ENCODE measurements at regions not wholly inside any gene's neighbourhood (a gene's known extent, or its start where the extent isn't known, plus 50 kb on each side); places are given as distances from the start of the nearest gene placed in this dataset.

DNA sequence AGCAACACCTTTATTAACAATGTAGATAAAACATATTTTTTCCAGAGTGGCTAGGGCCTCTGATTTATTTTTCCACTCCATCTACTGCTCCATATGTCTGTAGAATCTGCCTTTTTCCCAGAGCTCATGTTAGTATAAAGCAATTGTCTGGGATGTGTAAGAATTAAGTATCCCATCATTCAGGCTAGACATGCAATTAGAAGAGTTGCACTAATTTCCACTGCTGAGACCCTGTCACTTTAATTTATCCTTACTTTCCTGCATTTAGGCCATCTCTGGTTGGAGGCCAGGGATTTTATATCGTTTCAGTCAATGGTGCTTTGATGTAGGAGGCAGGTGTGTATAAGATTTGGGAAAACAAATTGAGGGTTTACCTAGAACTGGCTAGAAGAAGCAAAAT is 286.1 kb upstream of the POU3F2 start:
- no peak overlapping the region for H3K27ac Mint-ChIP-seq
- Histone ChIP-seq H3K9me3 (ENCODE audit: low read depth) (no peaks in the 10 kb centered on the region), H3K36me3 (no peaks in the 10 kb centered on the region), H3K27ac (no peak overlapping the region), H3F3A (ENCODE audit: low read depth) (no peaks in the 10 kb centered on the region), H3K4me2 (no peak overlapping the region), H4K20me1 (ENCODE audit: low read depth) (no peaks in the 10 kb centered on the region), H3K4me1 (peaks cover 11% of the 10 kb centered on the region), H3K27me3 (no peaks in the 10 kb centered on the region), H3K4me3 (no peak overlapping the region), H3K79me2 (ENCODE audit: low read depth) (no peaks in the 10 kb centered on the region), H3K9ac (no peak overlapping the region), H2AFZ (replicated peaks) (no peak overlapping the region)
- DNase-seq (ENCODE audit: low spot score) = no peak
- TF ChIP-seq CTCF (IDR thresholded peaks at IDR 0.05) (no peak), EZH2phosphoT487 (IDR thresholded peaks at IDR 0.05) (no peak), EZH2 (IDR thresholded peaks at IDR 0.05) (no peak)
- H3K4me1 Mint-ChIP-seq = peaks cover 35% of the 10 kb centered on the region
- no peak overlapping the region for H3K4me3 Mint-ChIP-seq
- H3K36me3 Mint-ChIP-seq = no peaks in the 10 kb centered on the region
- H3K27me3 Mint-ChIP-seq (ENCODE audit: insufficient read depth, low read depth) = peaks cover 4% of the 10 kb centered on the region
- no peaks in the 10 kb centered on the region for H3K9me3 Mint-ChIP-seq

GRCh38 chr6:98560418-98560817 is 274.0 kb upstream of the POU3F2 start:
- Histone ChIP-seq H3K27me3 (no peaks in the 10 kb centered on the region), H3K36me3 (no peaks in the 10 kb centered on the region), H3F3A (ENCODE audit: low read depth) (peaks cover 11% of the 10 kb centered on the region), H3K9me3 (ENCODE audit: low read depth) (no peaks in the 10 kb centered on the region), H3K4me2 (no peak overlapping the region), H2AFZ (replicated peaks) (no peak overlapping the region), H3K27ac (no peak overlapping the region), H3K4me3 (no peak overlapping the region), H3K4me1 (peaks cover 27% of the 10 kb centered on the region), H3K79me2 (ENCODE audit: low read depth) (no peaks in the 10 kb centered on the region), H4K20me1 (ENCODE audit: low read depth) (no peaks in the 10 kb centered on the region), H3K9ac (no peak overlapping the region)
- peaks cover 3% of the 10 kb centered on the region for H3K27me3 Mint-ChIP-seq (ENCODE audit: insufficient read depth, low read depth)
- H3K36me3 Mint-ChIP-seq = no peaks in the 10 kb centered on the region
- H3K4me3 Mint-ChIP-seq = no peak overlapping the region
- TF ChIP-seq CTCF (IDR thresholded peaks at IDR 0.05) (no peak), EZH2phosphoT487 (IDR thresholded peaks at IDR 0.05) (no peak), EZH2 (IDR thresholded peaks at IDR 0.05) (no peak)
- DNase-seq (ENCODE audit: low spot score) = no peak
- H3K27ac Mint-ChIP-seq = no peak overlapping the region
- H3K9me3 Mint-ChIP-seq = no peaks in the 10 kb centered on the region
- peaks cover 33% of the 10 kb centered on the region for H3K4me1 Mint-ChIP-seq

DNA sequence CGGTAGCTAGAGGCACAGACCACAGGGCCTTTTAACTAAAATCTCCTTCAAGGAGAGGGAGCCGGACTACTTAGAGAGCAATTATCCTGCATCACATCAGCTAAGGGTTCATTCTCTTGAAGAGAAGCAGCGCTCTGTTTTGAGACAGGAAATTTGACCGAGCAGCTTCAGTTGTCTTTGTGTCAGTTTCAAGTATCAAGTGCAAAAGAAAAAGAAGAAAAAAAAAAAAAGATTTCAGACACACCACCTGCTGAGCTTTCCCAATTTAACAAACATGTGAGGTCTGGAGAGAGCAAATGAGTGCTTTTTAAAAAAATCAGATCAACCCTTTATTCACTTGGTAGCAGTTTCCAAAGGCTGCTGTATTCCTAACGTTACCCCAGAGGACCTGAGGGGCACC is 273.5 kb upstream of the POU3F2 start:
- Mint-ChIP-seq H3K4me3 (no peak overlapping the region), H3K9me3 (no peaks in the 10 kb centered on the region), H3K36me3 (no peaks in the 10 kb centered on the region), H3K27me3 (ENCODE audit: insufficient read depth, low read depth) (peaks cover 3% of the 10 kb centered on the region), H3K4me1 (peaks cover 33% of the 10 kb centered on the region), H3K27ac (no peak overlapping the region)
- H3K36me3 ChIP-seq = no peaks in the 10 kb centered on the region
- no peak overlapping the region for H3K4me2 ChIP-seq
- H3K79me2 ChIP-seq (ENCODE audit: low read depth) = no peaks in the 10 kb centered on the region
- DNase-seq (ENCODE audit: low spot score) = no peak
- H3K9me3 ChIP-seq (ENCODE audit: low read depth) = no peaks in the 10 kb centered on the region
- H4K20me1 ChIP-seq (ENCODE audit: low read depth) = no peaks in the 10 kb centered on the region
- H3K4me3 ChIP-seq = no peak overlapping the region
- H3K9ac ChIP-seq = no peak overlapping the region
- no peak overlapping the region for H2AFZ ChIP-seq (replicated peaks)
- peaks cover 27% of the 10 kb centered on the region for H3K4me1 ChIP-seq
- peaks cover 11% of the 10 kb centered on the region for H3F3A ChIP-seq (ENCODE audit: low read depth)
- no peaks in the 10 kb centered on the region for H3K27me3 ChIP-seq
- H3K27ac ChIP-seq = no peak overlapping the region
- no peak for TF ChIP-seq EZH2 (IDR thresholded peaks at IDR 0.05)
- TF ChIP-seq EZH2phosphoT487 (IDR thresholded peaks at IDR 0.05) = no peak

GRCh38 chr6:98566126-98566525 is 268.2 kb upstream of the POU3F2 start:
- no peaks in the 10 kb centered on the region for H3K4me1 ChIP-seq
- no peaks in the 10 kb centered on the region for H3K79me2 ChIP-seq (ENCODE audit: low read depth)
- no peaks in the 10 kb centered on the region for H3F3A ChIP-seq (ENCODE audit: low read depth)
- H3K36me3 ChIP-seq = no peaks in the 10 kb centered on the region
- no peak overlapping the region for H3K27ac ChIP-seq
- H3K9me3 ChIP-seq (ENCODE audit: low read depth) = no peaks in the 10 kb centered on the region
- H3K27me3 ChIP-seq = no peaks in the 10 kb centered on the region
- H3K4me2 ChIP-seq = no peak overlapping the region
- H3K9ac ChIP-seq = no peak overlapping the region
- TF ChIP-seq EZH2 (IDR thresholded peaks at IDR 0.05) = no peak
- TF ChIP-seq EZH2phosphoT487 (IDR thresholded peaks at IDR 0.05) = no peak
- TF ChIP-seq CTCF (IDR thresholded peaks at IDR 0.05) = no peak
- H3K9me3 Mint-ChIP-seq = no peaks in the 10 kb centered on the region
- no peak overlapping the region for H3K27ac Mint-ChIP-seq
- no peaks in the 10 kb centered on the region for H4K20me1 ChIP-seq (ENCODE audit: low read depth)
- H3K4me3 ChIP-seq = no peak overlapping the region
- no peak overlapping the region for H3K4me3 Mint-ChIP-seq
- DNase-seq (ENCODE audit: low spot score) = no peak
- H2AFZ ChIP-seq (replicated peaks) = no peak overlapping the region
- peaks cover 4% of the 10 kb centered on the region for H3K27me3 Mint-ChIP-seq (ENCODE audit: insufficient read depth, low read depth)
- H3K36me3 Mint-ChIP-seq = no peaks in the 10 kb centered on the region
- H3K4me1 Mint-ChIP-seq = peaks cover 7% of the 10 kb centered on the region

All from neural progenitor cell (in vitro differentiated cells).